ENCODE measurements at regions not wholly inside any gene's neighbourhood (a gene's known extent, or its start where the extent isn't known, plus 50 kb on each side); places are given as distances from the start of the nearest gene placed in this dataset.

DNA sequence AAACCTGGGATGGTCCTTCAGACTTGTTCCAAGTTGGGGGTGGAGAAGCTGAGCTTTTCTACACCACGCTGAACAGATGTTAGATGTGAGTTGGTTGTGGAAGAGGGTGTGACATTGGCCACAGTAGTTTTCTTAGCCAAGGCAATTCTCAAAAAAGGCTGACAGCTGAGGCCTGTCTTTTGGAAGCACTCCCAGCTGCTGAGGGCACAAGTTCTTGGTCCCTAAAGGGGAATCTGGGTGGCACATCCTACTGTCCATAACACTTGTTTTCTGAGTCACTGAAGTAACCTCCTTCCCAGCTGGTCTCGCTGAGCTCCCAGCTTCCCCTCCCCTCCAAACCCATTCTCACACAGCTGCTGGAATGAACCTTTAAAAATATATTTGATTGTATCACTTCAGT is 375.7 kb upstream of the KIRREL3 start:
- no peak overlapping the region for H3K27ac ChIP-seq (ENCODE audit: low read depth in 1 of 2, low read length in 2 of 2)
- no peaks in the 10 kb centered on the region for H3K9me3 ChIP-seq (ENCODE audit: control insufficient read depth, low read length)
- intact Hi-C loops (cut with DNase I) = no loop called here
- no peaks in the 10 kb centered on the region for H3K4me1 ChIP-seq (ENCODE audit: control insufficient read depth in 1 of 2, insufficient read depth in 2 of 2, low read length in 2 of 2)
- ATAC-seq (ENCODE audit: low FRiP score) = no peak
- DNase-seq = no peak
- no peak overlapping the region for H3K4me3 ChIP-seq (ENCODE audit: low read length in 2 of 2)
- 79 to 92% methylated on average over 2 of the region's 2 CpGs for WGBS, 2 donors
- H3K27me3 ChIP-seq (ENCODE audit: control insufficient read depth in 1 of 2, insufficient read depth in 2 of 2, low read length in 1 of 2) = no peaks in the 10 kb centered on the region
- no peaks in the 10 kb centered on the region for H3K36me3 ChIP-seq (ENCODE audit: control insufficient read depth in 1 of 2, insufficient read depth in 2 of 2, low read length in 1 of 2)

GRCh38 chr11:127369356-127369755 is 368.8 kb upstream of the KIRREL3 start:
- ATAC-seq (ENCODE audit: low FRiP score) (no peak), DNase-seq (no peak)
- Histone ChIP-seq H3K9me3 (ENCODE audit: control insufficient read depth, low read length) (no peaks in the 10 kb centered on the region), H3K36me3 (ENCODE audit: control insufficient read depth in 1 of 2, insufficient read depth in 2 of 2, low read length in 1 of 2) (no peaks in the 10 kb centered on the region), H3K27me3 (ENCODE audit: control insufficient read depth in 1 of 2, insufficient read depth in 2 of 2, low read length in 1 of 2) (no peaks in the 10 kb centered on the region), H3K4me3 (ENCODE audit: low read length in 2 of 2) (no peak overlapping the region), H3K4me1 (ENCODE audit: control insufficient read depth in 1 of 2, insufficient read depth in 2 of 2, low read length in 2 of 2) (no peaks in the 10 kb centered on the region), H3K27ac (ENCODE audit: low read depth in 1 of 2, low read length in 2 of 2) (no peak overlapping the region)
- intact Hi-C loops (cut with DNase I) = no loop called here
- 65 to 72% methylated on average over 8 of the region's 8 CpGs for WGBS, 2 donors

- 84 to 86% methylated on average over 14 of the region's 14 CpGs for WGBS, 2 donors
- no peak for ATAC-seq (ENCODE audit: low FRiP score)
- intact Hi-C loops (cut with DNase I) = no loop called here
These were observed 362.3 kb upstream of the KIRREL3 start for GRCh38 chr11:127362754-127363308.

GRCh38 chr11:127358160-127358559 is 357.6 kb upstream of the KIRREL3 start:
- no peaks in the 10 kb centered on the region for H3K27me3 ChIP-seq (ENCODE audit: control insufficient read depth in 1 of 2, insufficient read depth in 2 of 2, low read length in 1 of 2)
- H3K4me3 ChIP-seq (ENCODE audit: low read length in 2 of 2) = no peak overlapping the region
- no peak overlapping the region for H3K27ac ChIP-seq (ENCODE audit: low read depth in 1 of 2, low read length in 2 of 2)
- intact Hi-C loops (cut with DNase I) = no loop called here
- H3K4me1 ChIP-seq (ENCODE audit: control insufficient read depth in 1 of 2, insufficient read depth in 2 of 2, low read length in 2 of 2) = no peaks in the 10 kb centered on the region
- ATAC-seq (ENCODE audit: low FRiP score) (no peak), DNase-seq (no peak)
- 78 to 79% methylated on average over 7 of the region's 7 CpGs for WGBS, 2 donors
- H3K36me3 ChIP-seq (ENCODE audit: control insufficient read depth in 1 of 2, insufficient read depth in 2 of 2, low read length in 1 of 2) = no peaks in the 10 kb centered on the region
- no peaks in the 10 kb centered on the region for H3K9me3 ChIP-seq (ENCODE audit: control insufficient read depth, low read length)

More at GRCh38 chr11:127362754-127363308, 362.3 kb upstream of the KIRREL3 start:
- no peaks in the 10 kb centered on the region for H3K36me3 ChIP-seq (ENCODE audit: control insufficient read depth in 1 of 2, insufficient read depth in 2 of 2, low read length in 1 of 2)
- no peak overlapping the region for H3K4me3 ChIP-seq (ENCODE audit: low read length in 2 of 2)
- DNase-seq = no peak
- no peaks in the 10 kb centered on the region for H3K27me3 ChIP-seq (ENCODE audit: control insufficient read depth in 1 of 2, insufficient read depth in 2 of 2, low read length in 1 of 2)
- no peaks in the 10 kb centered on the region for H3K9me3 ChIP-seq (ENCODE audit: control insufficient read depth, low read length)
- no peaks in the 10 kb centered on the region for H3K4me1 ChIP-seq (ENCODE audit: control insufficient read depth in 1 of 2, insufficient read depth in 2 of 2, low read length in 2 of 2)
- no peak overlapping the region for H3K27ac ChIP-seq (ENCODE audit: low read depth in 1 of 2, low read length in 2 of 2)

DNA sequence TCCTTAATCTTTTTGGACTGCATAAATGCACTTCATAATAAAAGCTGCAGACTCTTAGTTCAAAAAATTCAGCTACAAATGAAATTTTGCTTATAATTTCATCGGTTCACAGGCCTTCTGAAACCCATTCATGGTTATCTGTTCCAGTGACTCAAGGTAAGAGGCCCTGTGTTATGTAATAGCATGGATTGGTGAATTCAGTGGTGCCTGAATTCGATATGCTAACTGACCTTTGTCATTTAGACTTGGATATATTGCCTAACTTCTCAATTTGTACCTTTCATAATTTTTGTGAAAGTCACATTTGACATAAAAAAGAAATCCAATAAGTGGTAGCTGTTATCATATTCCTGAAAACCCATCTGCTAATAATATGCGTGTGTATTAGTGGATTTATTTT is 349.9 kb upstream of the KIRREL3 start:
- Histone ChIP-seq H3K9me3 (ENCODE audit: control insufficient read depth, low read length) (no peaks in the 10 kb centered on the region), H3K4me3 (ENCODE audit: low read length in 2 of 2) (no peak overlapping the region), H3K27me3 (ENCODE audit: control insufficient read depth in 1 of 2, insufficient read depth in 2 of 2, low read length in 1 of 2) (no peaks in the 10 kb centered on the region), H3K4me1 (ENCODE audit: control insufficient read depth in 1 of 2, insufficient read depth in 2 of 2, low read length in 2 of 2) (no peaks in the 10 kb centered on the region), H3K27ac (ENCODE audit: low read depth in 1 of 2, low read length in 2 of 2) (no peak overlapping the region), H3K36me3 (ENCODE audit: control insufficient read depth in 1 of 2, insufficient read depth in 2 of 2, low read length in 1 of 2) (no peaks in the 10 kb centered on the region)
- no peak for ATAC-seq (ENCODE audit: low FRiP score)
- DNase-seq = no peak
- intact Hi-C loops (cut with DNase I) = no loop called here
- WGBS, 2 donors = 75 to 79% methylated on average over 3 of the region's 3 CpGs

DNA sequence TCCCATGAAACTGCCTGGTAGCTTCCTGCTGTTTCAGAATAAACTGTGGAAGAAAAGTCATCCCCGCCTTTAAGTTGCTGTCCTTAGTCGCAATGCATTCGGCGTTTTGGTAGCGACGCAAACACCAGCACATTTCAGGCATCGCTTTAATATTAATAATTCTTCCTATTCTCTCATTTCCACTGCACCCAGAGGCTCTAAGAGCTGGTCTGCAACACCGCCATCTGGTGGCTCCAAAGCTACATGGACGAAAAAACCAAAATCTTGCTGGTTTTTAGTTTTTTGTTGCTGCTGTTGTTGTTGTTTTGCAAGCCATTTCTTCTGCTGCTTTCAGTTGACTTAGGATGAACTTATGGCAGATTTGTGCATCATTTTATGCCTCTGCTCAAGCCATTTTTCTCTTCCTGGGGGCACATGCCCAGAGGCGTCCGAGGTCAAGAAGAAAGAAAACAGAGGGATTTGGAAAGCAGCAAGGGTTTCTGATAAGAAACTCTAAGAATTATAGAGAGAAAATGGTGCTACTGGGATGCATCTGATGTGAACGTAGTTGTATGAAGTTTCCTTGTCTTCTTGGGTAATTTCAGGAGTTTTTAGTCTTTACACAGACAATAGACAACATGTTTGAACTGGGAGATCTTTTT is 345.4 kb upstream of the KIRREL3 start:
- no peak for DNase-seq
- intact Hi-C loops (cut with DNase I) = loop anchor here in 1 of 2 donors (5.0 kb wide), 1 partner anchor 904 kb away; no protein-coding TSS in a partner anchor
- H3K27me3 ChIP-seq (ENCODE audit: control insufficient read depth in 1 of 2, insufficient read depth in 2 of 2, low read length in 1 of 2) = no peaks in the 10 kb centered on the region
- ATAC-seq (ENCODE audit: low FRiP score) = no peak
- H3K4me1 ChIP-seq (ENCODE audit: control insufficient read depth in 1 of 2, insufficient read depth in 2 of 2, low read length in 2 of 2) = no peaks in the 10 kb centered on the region
- no peak overlapping the region for H3K27ac ChIP-seq (ENCODE audit: low read depth in 1 of 2, low read length in 2 of 2)
- H3K9me3 ChIP-seq (ENCODE audit: control insufficient read depth, low read length) = no peaks in the 10 kb centered on the region
- H3K4me3 ChIP-seq (ENCODE audit: low read length in 2 of 2) = no peak overlapping the region
- WGBS, 2 donors = 25 to 28% methylated on average over 12 of the region's 12 CpGs
- H3K36me3 ChIP-seq (ENCODE audit: control insufficient read depth in 1 of 2, insufficient read depth in 2 of 2, low read length in 1 of 2) = no peaks in the 10 kb centered on the region

GRCh38 chr11:127340438-127340837 is 339.9 kb upstream of the KIRREL3 start:
- intact Hi-C loops (cut with DNase I) = no loop called here
- 52 to 61% methylated on average over 1 of the region's 1 CpG for WGBS, 2 donors

GRCh38 chr11:127339376-127339775 is 338.8 kb upstream of the KIRREL3 start:
- DNase-seq (no peak), ATAC-seq (ENCODE audit: low FRiP score) (no peak)
- Histone ChIP-seq H3K4me3 (ENCODE audit: low read length in 2 of 2) (no peak overlapping the region), H3K27ac (ENCODE audit: low read depth in 1 of 2, low read length in 2 of 2) (no peak overlapping the region), H3K9me3 (ENCODE audit: control insufficient read depth, low read length) (no peaks in the 10 kb centered on the region), H3K36me3 (ENCODE audit: control insufficient read depth in 1 of 2, insufficient read depth in 2 of 2, low read length in 1 of 2) (no peaks in the 10 kb centered on the region), H3K4me1 (ENCODE audit: control insufficient read depth in 1 of 2, insufficient read depth in 2 of 2, low read length in 2 of 2) (no peaks in the 10 kb centered on the region), H3K27me3 (ENCODE audit: control insufficient read depth in 1 of 2, insufficient read depth in 2 of 2, low read length in 1 of 2) (peaks cover 0 to 1% of the 10 kb centered on the region in 2 donors)
- intact Hi-C loops (cut with DNase I) = no loop called here
- WGBS, 2 donors = 90 to 96% methylated on average over 1 of the region's 1 CpG

More at GRCh38 chr11:127340438-127340837, 339.9 kb upstream of the KIRREL3 start:
- H3K27me3 ChIP-seq (ENCODE audit: control insufficient read depth in 1 of 2, insufficient read depth in 2 of 2, low read length in 1 of 2) = peaks cover 0 to 1% of the 10 kb centered on the region in 2 donors
- H3K27ac ChIP-seq (ENCODE audit: low read depth in 1 of 2, low read length in 2 of 2) = no peak overlapping the region
- no peaks in the 10 kb centered on the region for H3K4me1 ChIP-seq (ENCODE audit: control insufficient read depth in 1 of 2, insufficient read depth in 2 of 2, low read length in 2 of 2)
- H3K4me3 ChIP-seq (ENCODE audit: low read length in 2 of 2) = no peak overlapping the region
- ATAC-seq (ENCODE audit: low FRiP score) = no peak
- no peak for DNase-seq
- no peaks in the 10 kb centered on the region for H3K36me3 ChIP-seq (ENCODE audit: control insufficient read depth in 1 of 2, insufficient read depth in 2 of 2, low read length in 1 of 2)
- no peaks in the 10 kb centered on the region for H3K9me3 ChIP-seq (ENCODE audit: control insufficient read depth, low read length)
